Stimulated activated CD4-positive, alpha-beta T cell treated with anti-CD3 and anti-CD28 coated beads, Interleukin-1b, Interleukin-23, amount 100 ng/mL, for 4 hours (primary cell): ENCODE measurements at regions not wholly inside any gene's neighbourhood (a gene's known extent, or its start where the extent isn't known, plus 50 kb on each side); places are given as distances from the start of the nearest gene placed in this dataset.

ENCODE experiments used
- DNase-seq, 2 donors: peaks; one replicate each; pipeline ENCODE4 v3.0.0-alpha.2; 2020; ENCODE audit warnings: low read depth in 2 of 2

GRCh38 chr6:71478834-71479541, 190.4 kb downstream of the OGFRL1 start:
- DNase-seq = no peak

GRCh38 chr6:71480577-71480976, 192.0 kb downstream of the OGFRL1 start:
- DNase-seq = no peak

GRCh38 chr6:71481011-71481410, 192.4 kb downstream of the OGFRL1 start:
- no peak for DNase-seq

GRCh38 chr6:71481801-71482200, 193.2 kb downstream of the OGFRL1 start:
- DNase-seq = no peak

GRCh38 chr6:71482742-71483141, 194.1 kb downstream of the OGFRL1 start:
- no peak for DNase-seq

- no peak for DNase-seq
Measured at GRCh38 chr6:71486461-71486860, 197.8 kb downstream of the OGFRL1 start.

- DNase-seq = no peak
Measured at GRCh38 chr6:71488186-71488585, 199.6 kb downstream of the OGFRL1 start.

GRCh38 chr6:71489736-71490135, 201.1 kb downstream of the OGFRL1 start:
- no peak for DNase-seq

GRCh38 chr6:71490876-71491275, 202.3 kb downstream of the OGFRL1 start:
- no peak for DNase-seq

GRCh38 chr6:71491844-71492243, 203.2 kb downstream of the OGFRL1 start:
- no peak for DNase-seq

- DNase-seq = no peak
Measured at GRCh38 chr6:71492668-71493067, 204.1 kb downstream of the OGFRL1 start.

- DNase-seq = no peak
Measured at GRCh38 chr6:71496018-71496721, 207.6 kb downstream of the OGFRL1 start.

GRCh38 chr6:71496722-71497033, 208.1 kb downstream of the OGFRL1 start:
- no peak for DNase-seq

GRCh38 chr6:71498638-71499037, 210.0 kb downstream of the OGFRL1 start:
- no peak for DNase-seq

GRCh38 chr6:71499667-71500066, 211.1 kb downstream of the OGFRL1 start:
- DNase-seq = no peak

- no peak for DNase-seq
Measured at GRCh38 chr6:71502168-71502567, 213.6 kb downstream of the OGFRL1 start.

GRCh38 chr6:71502956-71503355, 214.3 kb downstream of the OGFRL1 start:
- DNase-seq = no peak

- DNase-seq = no peak
Measured at GRCh38 chr6:71507183-71507582, 218.6 kb downstream of the OGFRL1 start.

GRCh38 chr6:71509191-71510005, 220.8 kb downstream of the OGFRL1 start:
- no peak for DNase-seq

- DNase-seq = no peak
Measured at GRCh38 chr6:71510057-71510713, 221.6 kb downstream of the OGFRL1 start.

- no peak for DNase-seq
Measured at GRCh38 chr6:71510856-71511255, 222.2 kb downstream of the OGFRL1 start.

- DNase-seq = no peak
Measured at GRCh38 chr6:71512256-71512655, 223.6 kb downstream of the OGFRL1 start.
